ENCODE measurements at regions not wholly inside any gene's neighbourhood (a gene's known extent, or its start where the extent isn't known, plus 50 kb on each side); places are given as distances from the start of the nearest gene placed in this dataset.

GRCh38 chr6:101202867-101203374 is 190.6 kb upstream of the GRIK2 start:
- no peak for DNase-seq
- intact Hi-C loops (cut with DNase I): no loop called here

GRCh38 chr6:101203664-101204063 is 189.8 kb upstream of the GRIK2 start:
- no peak for DNase-seq
- intact Hi-C loops (cut with DNase I): no loop called here
- no peaks in the 10 kb centered on the region for H3K27me3 ChIP-seq (ENCODE audit: low read depth)
- TF ChIP-seq CTCF (IDR thresholded peaks at IDR 0.05): no peak
- H3K36me3 ChIP-seq: no peaks in the 10 kb centered on the region
- no peak overlapping the region for H3K4me3 ChIP-seq
- no peaks in the 10 kb centered on the region for H3K4me1 ChIP-seq
- no peak overlapping the region for H3K27ac ChIP-seq
- no peak for ATAC-seq
- H3K9me3 ChIP-seq: no peaks in the 10 kb centered on the region

More at GRCh38 chr6:101202867-101203374, 190.6 kb upstream of the GRIK2 start:
- no peaks in the 10 kb centered on the region for H3K9me3 ChIP-seq
- no peak overlapping the region for H3K27ac ChIP-seq
- no peak overlapping the region for H3K4me3 ChIP-seq
- no peak for TF ChIP-seq CTCF (IDR thresholded peaks at IDR 0.05)
- no peaks in the 10 kb centered on the region for H3K4me1 ChIP-seq
- H3K36me3 ChIP-seq: no peaks in the 10 kb centered on the region
- no peaks in the 10 kb centered on the region for H3K27me3 ChIP-seq (ENCODE audit: low read depth)
- no peak for ATAC-seq

GRCh38 chr6:101208152-101208551 is 185.4 kb upstream of the GRIK2 start:
- Histone ChIP-seq H3K27me3 (ENCODE audit: low read depth) (no peaks in the 10 kb centered on the region), H3K27ac (no peak overlapping the region), H3K9me3 (no peaks in the 10 kb centered on the region), H3K36me3 (no peaks in the 10 kb centered on the region), H3K4me1 (no peaks in the 10 kb centered on the region), H3K4me3 (no peak overlapping the region)
- intact Hi-C loops (cut with DNase I): no loop called here
- no peak for DNase-seq
- ATAC-seq: no peak
- TF ChIP-seq CTCF (IDR thresholded peaks at IDR 0.05): no peak

- no peak for ATAC-seq
- intact Hi-C loops (cut with DNase I): no loop called here
- Histone ChIP-seq H3K9me3 (no peaks in the 10 kb centered on the region), H3K36me3 (no peaks in the 10 kb centered on the region), H3K27me3 (ENCODE audit: low read depth) (no peaks in the 10 kb centered on the region), H3K4me3 (no peak overlapping the region), H3K4me1 (no peaks in the 10 kb centered on the region), H3K27ac (no peak overlapping the region)
- TF ChIP-seq CTCF (IDR thresholded peaks at IDR 0.05): no peak
- no peak for DNase-seq
Measured at GRCh38 chr6:101212640-101213039, 180.9 kb upstream of the GRIK2 start.

GRCh38 chr6:101222007-101222406 is 171.5 kb upstream of the GRIK2 start:
- no peaks in the 10 kb centered on the region for H3K9me3 ChIP-seq
- H3K4me1 ChIP-seq: no peaks in the 10 kb centered on the region
- DNase-seq (no peak), ATAC-seq (no peak)
- no peaks in the 10 kb centered on the region for H3K27me3 ChIP-seq (ENCODE audit: low read depth)
- intact Hi-C loops (cut with DNase I): no loop called here
- TF ChIP-seq CTCF (IDR thresholded peaks at IDR 0.05): no peak
- no peak overlapping the region for H3K27ac ChIP-seq
- no peaks in the 10 kb centered on the region for H3K36me3 ChIP-seq
- H3K4me3 ChIP-seq: no peak overlapping the region

- no peak overlapping the region for H3K27ac ChIP-seq
- no peaks in the 10 kb centered on the region for H3K4me1 ChIP-seq
- no peak for TF ChIP-seq CTCF (IDR thresholded peaks at IDR 0.05)
- no peaks in the 10 kb centered on the region for H3K27me3 ChIP-seq (ENCODE audit: low read depth)
- no peak for DNase-seq
- no peak overlapping the region for H3K4me3 ChIP-seq
- H3K36me3 ChIP-seq: no peaks in the 10 kb centered on the region
- intact Hi-C loops (cut with DNase I): no loop called here
- no peak for ATAC-seq
- H3K9me3 ChIP-seq: no peaks in the 10 kb centered on the region
Measured at GRCh38 chr6:101224751-101225150, 168.8 kb upstream of the GRIK2 start.

All from lower lobe of right lung (tissue), 2 donors.